H1 (cell line): ENCODE measurements at regions not wholly inside any gene's neighbourhood (a gene's known extent, or its start where the extent isn't known, plus 50 kb on each side); places are given as distances from the start of the nearest gene placed in this dataset.

Experiments used
- CTCF ChIA-PET: fragments of 300-600 bp; sonication (Branson Sonifier 250); formaldehyde crosslinking; loops from one replicate; lab custom pipeline; 2021; ENCODE audit not compliant: partially characterized antibody; lab: Charles Lee
- POLR2A ChIA-PET: fragments of 300-600 bp; sonication (Branson Sonifier 250); formaldehyde crosslinking; loops from one replicate; lab custom pipeline; 2021; ENCODE audit warnings: inconsistent platforms; ENCODE audit not compliant: partially characterized antibody; lab: Charles Lee
- DNase-seq, 2 experiments: peaks; one replicate each; pipeline versions ENCODE4 v3.0.0 to v3.0.0-alpha.2; 2010 to 2022; ENCODE audit warnings: low spot score in 2 of 2, low read depth in 1 of 2, mixed read lengths in 1 of 2
- FAIRE-seq: peaks from 2 replicates; lab custom pipeline; 2011; peaks lifted over from hg19 to GRCh38; lab: Jason Lieb, UNC
- H2AFZ ChIP-seq: 2 replicates; pipeline ENCODE4 v1.8.1; 2012; ENCODE audit warnings: low read length, inconsistent platforms
- H2AK5ac ChIP-seq: 2 replicates; pipeline ENCODE4 v1.6.1; 2013; ENCODE audit warnings: low read depth, low read length
- H2BK120ac ChIP-seq: replicated peaks from 2 replicates; pipeline ENCODE3; 2013; ENCODE audit warnings: low read depth, low read length, inconsistent platforms
- H2BK12ac ChIP-seq: 2 replicates; pipeline ENCODE4 v1.6.1; 2013; ENCODE audit warnings: low read depth, low read length
- H2BK15ac ChIP-seq: 2 replicates; pipeline ENCODE4 v1.6.1; 2013; ENCODE audit warnings: low read length
- H2BK20ac ChIP-seq: 2 replicates; pipeline ENCODE4 v1.6.1; 2013; ENCODE audit warnings: low read length
- H2BK5ac ChIP-seq: 2 replicates; pipeline ENCODE4 v1.6.1; 2013; ENCODE audit warnings: low read depth, low read length
- H3K14ac ChIP-seq: 2 replicates; pipeline ENCODE4 v1.6.1; 2013; ENCODE audit warnings: inconsistent platforms; ENCODE audit not compliant: insufficient read length
- H3K18ac ChIP-seq: 2 replicates; pipeline ENCODE4 v1.6.1; 2013; ENCODE audit warnings: low read length; ENCODE audit errors: extremely low read depth
- H3K23ac ChIP-seq: 2 replicates; pipeline ENCODE4 v1.6.1; 2013; ENCODE audit warnings: inconsistent platforms; ENCODE audit not compliant: insufficient read length
- H3K23me2 ChIP-seq: 2 replicates; pipeline ENCODE4 v1.6.1; 2013; ENCODE audit warnings: low read depth, low read length
- H3K27ac ChIP-seq: 2 replicates; pipeline ENCODE4 v1.6.1; 2011; ENCODE audit warnings: low read depth, low read length, inconsistent platforms
- H3K27me3 ChIP-seq, 4 experiments: replicated peaks in 1 of 4; 1 replicate in 1 of 4; 2 replicates in 3 of 4; pipeline versions ENCODE4 v1.6.1 to v1.8.1; 2011 to 2013; ENCODE audit warnings: low read length in 3 of 4, mild to moderate bottlenecking in 3 of 4, inconsistent platforms in 2 of 4, mixed read lengths in 2 of 4, moderate library complexity in 1 of 4; ENCODE audit not compliant: control insufficient read depth in 3 of 4, insufficient read depth in 3 of 4; ENCODE audit errors: extremely low read depth in 1 of 4
- H3K36me3 ChIP-seq, 4 experiments: 2 replicates each; pipeline versions ENCODE4 v1.6.1 to v1.8.1; 2011 to 2013; ENCODE audit warnings: mild to moderate bottlenecking in 4 of 4, low read length in 3 of 4, moderate library complexity in 2 of 4, control low read depth in 1 of 4, inconsistent platforms in 1 of 4; ENCODE audit not compliant: insufficient read depth in 4 of 4, control insufficient read depth in 2 of 4
- H3K4ac ChIP-seq: replicated peaks from 2 replicates; pipeline ENCODE3; 2013; ENCODE audit warnings: low read length, low read depth, mixed read lengths, inconsistent platforms; ENCODE audit not compliant: insufficient read length
- H3K4me1 ChIP-seq, 4 experiments: replicated peaks in 1 of 4; 1 replicate in 1 of 4; 2 replicates in 3 of 4; pipeline versions ENCODE4 v1.6.1 to v1.8.1; 2011 to 2013; ENCODE audit warnings: low read length in 3 of 4, inconsistent platforms in 2 of 4, mixed read lengths in 1 of 4; ENCODE audit not compliant: insufficient read depth in 4 of 4, control insufficient read depth in 3 of 4
- H3K4me2 ChIP-seq, 2 experiments: 2 replicates each; pipeline versions ENCODE4 v1.6.1 to v1.8.1; 2011 to 2013; ENCODE audit warnings: low read depth in 2 of 2, low read length in 2 of 2, control low read depth in 1 of 2, inconsistent platforms in 1 of 2, mild to moderate bottlenecking in 1 of 2; ENCODE audit not compliant: insufficient read depth in 1 of 2
- H3K4me3 ChIP-seq, 4 experiments: fragments of 200-600, 300-600 bp in 1 of 4; sonication (generic), shearing (Covaris generic), sonication (Bioruptor Twin) in 1 of 4; 2 replicates each; pipeline versions ENCODE4 v1.5.1 to v1.8.1; 2011 to 2016; ENCODE audit warnings: low read length in 4 of 4, low read depth in 3 of 4, control low read depth in 2 of 4, inconsistent platforms in 2 of 4, mild to moderate bottlenecking in 2 of 4, mixed read lengths in 1 of 4, moderate library complexity in 1 of 4; ENCODE audit not compliant: insufficient read depth in 2 of 4; ENCODE audit errors: extremely low read depth in 1 of 4
- H3K56ac ChIP-seq: replicated peaks from 2 replicates; pipeline ENCODE3; 2013; ENCODE audit warnings: low read depth, mild to moderate bottlenecking, mixed read lengths, low read length, inconsistent platforms; ENCODE audit not compliant: insufficient read length
- H3K79me1 ChIP-seq: 2 replicates; pipeline ENCODE4 v1.6.1; 2013; ENCODE audit warnings: low read depth, low read length, control low read depth
- H3K79me2 ChIP-seq, 2 experiments: 2 replicates each; pipeline versions ENCODE4 v1.6.1 to v1.8.1; 2012 to 2013; ENCODE audit warnings: low read length in 2 of 2, mild to moderate bottlenecking in 2 of 2, inconsistent platforms in 1 of 2; ENCODE audit not compliant: insufficient read depth in 2 of 2, control insufficient read depth in 1 of 2
- H3K9ac ChIP-seq, 4 experiments: replicated peaks in 1 of 4; 1 replicate in 1 of 4; 2 replicates in 3 of 4; pipeline versions ENCODE4 v1.6.1 to v1.8.1; 2011 to 2013; ENCODE audit warnings: low read depth in 3 of 4, low read length in 3 of 4, control low read depth in 2 of 4, mild to moderate bottlenecking in 2 of 4, moderate library complexity in 2 of 4, inconsistent platforms in 1 of 4; ENCODE audit errors: extremely low read depth in 1 of 4
- H3K9me3 ChIP-seq, 2 experiments: 2 replicates each; pipeline versions ENCODE4 v1.6.1 to v1.8.1; 2012 to 2013; ENCODE audit warnings: mild to moderate bottlenecking in 2 of 2, moderate library complexity in 2 of 2, control low read depth in 1 of 2, inconsistent platforms in 1 of 2, low read depth in 1 of 2, low read length in 1 of 2, mixed read lengths in 1 of 2; ENCODE audit not compliant: insufficient read depth in 2 of 2
- H4K20me1 ChIP-seq, 2 experiments: replicated peaks in 1 of 2; 2 replicates each; pipeline versions ENCODE3 to v1.8.1; 2011 to 2013; ENCODE audit warnings: inconsistent platforms in 2 of 2, low read length in 2 of 2, mild to moderate bottlenecking in 1 of 2; ENCODE audit not compliant: insufficient read depth in 2 of 2, control insufficient read depth in 1 of 2
- H4K5ac ChIP-seq: 2 replicates; pipeline ENCODE4 v1.6.1; 2013; ENCODE audit warnings: low read length, low read depth, mixed read lengths, inconsistent platforms; ENCODE audit not compliant: insufficient read length
- H4K8ac ChIP-seq: 2 replicates; pipeline ENCODE4 v1.8.0; 2013; ENCODE audit warnings: mild to moderate bottlenecking, moderate library complexity, low read length, inconsistent platforms; ENCODE audit not compliant: insufficient read depth; ENCODE audit errors: extremely low read depth
- H4K91ac ChIP-seq: replicated peaks from 2 replicates; pipeline ENCODE3; 2013; ENCODE audit warnings: low read length, mixed read lengths, inconsistent platforms; ENCODE audit not compliant: insufficient read length
- ATF2 ChIP-seq: IDR thresholded peaks from 2 replicates; pipeline ENCODE4 v1.6.1; 2012; ENCODE audit warnings: low read length, inconsistent platforms
- ATF3 ChIP-seq: IDR thresholded peaks from 2 replicates; pipeline ENCODE4 v1.6.1; 2011; ENCODE audit warnings: low read depth, mild to moderate bottlenecking, low read length; ENCODE audit not compliant: insufficient read depth
- CHD1 ChIP-seq: IDR thresholded peaks from 2 replicates; pipeline ENCODE4 v1.6.1; 2012; ENCODE audit warnings: low read depth, low read length, improper control_type of control experiment
- GTF2F1 ChIP-seq: IDR thresholded peaks from 2 replicates; pipeline ENCODE4 v1.6.1; 2012; ENCODE audit warnings: low read depth, low read length, improper control_type of control experiment, borderline replicate concordance
- KDM4A ChIP-seq: IDR thresholded peaks from one replicate; pipeline ENCODE4 v1.7.1; 2012; ENCODE audit warnings: low read depth, mild to moderate bottlenecking, moderate library complexity, low read length, inconsistent platforms; ENCODE audit not compliant: severe bottlenecking
- POLR2A ChIP-seq, 2 experiments: IDR thresholded peaks; 1 replicate in 1 of 2; 2 replicates in 1 of 2; pipeline ENCODE4 v1.6.1; 2011; ENCODE audit warnings: low read depth in 2 of 2, low read length in 2 of 2, mild to moderate bottlenecking in 2 of 2; ENCODE audit errors: control extremely low read depth in 1 of 2
- SIN3A ChIP-seq, 2 experiments: IDR thresholded peaks in 1 of 2; conservative IDR thresholded peaks in 1 of 2; 2 replicates each; pipeline ENCODE4 v1.6.1; 2011 to 2012; ENCODE audit warnings: low read length in 2 of 2, improper control_type of control experiment in 1 of 2, low read depth in 1 of 2, mild to moderate bottlenecking in 1 of 2
- SIX5 ChIP-seq: IDR thresholded peaks from 2 replicates; pipeline ENCODE4 v1.6.1; 2011; ENCODE audit warnings: mild to moderate bottlenecking, low read depth, low read length
- SP4 ChIP-seq: IDR thresholded peaks from 2 replicates; pipeline ENCODE4 v1.6.1; 2012; ENCODE audit warnings: low read length, inconsistent platforms
- SRF ChIP-seq: IDR thresholded peaks from 2 replicates; pipeline ENCODE4 v1.6.1; 2011; ENCODE audit warnings: mild to moderate bottlenecking, low read depth, low read length, moderate library complexity
- TEAD4 ChIP-seq: IDR thresholded peaks from 2 replicates; pipeline ENCODE4 v1.6.1; 2012; ENCODE audit warnings: low read depth, low read length, inconsistent platforms, mixed read lengths
- USF2 ChIP-seq: IDR thresholded peaks from 2 replicates; pipeline ENCODE4 v1.6.1; 2011; ENCODE audit warnings: low read length, improper control_type of control experiment
- WGBS, 2 experiments: shearing (Covaris generic) in 1 of 2; methylation state at CpG; one replicate each; pipeline versions ENCODE4 v1.1.6 to v1.1.7; 2013 to 2015; ENCODE audit warnings: low lambda C conversion rate in 2 of 2, mixed read lengths in 2 of 2, inconsistent platforms in 1 of 2, low coverage in 1 of 2, missing lambda C conversion rate in 1 of 2; ENCODE audit not compliant: insufficient replicate concordance in 2 of 2, insufficient coverage in 1 of 2, insufficient read length in 1 of 2; ENCODE audit errors: extremely low coverage in 1 of 2, missing lambda C conversion rate in 1 of 2; 5-methylcytosine and 5-hydroxymethylcytosine counted together

GRCh38 chr1:115912116-115912515 is 64.2 kb upstream of the SLC22A15 start:
- Histone ChIP-seq H3K4ac (no peak overlapping the region), H3K4me3 (no peak overlapping the region), H3K23me2 (no peaks in the 10 kb centered on the region), H3K27ac (no peak overlapping the region), H2BK120ac (no peak overlapping the region), H3K56ac (no peak overlapping the region), H3K79me1 (peaks cover 2% of the 10 kb centered on the region; the same call in 1 of the 2 replicates), H3K9me3 (no peaks in the 10 kb centered on the region), H3K36me3 (no peaks in the 10 kb centered on the region), H3K4me1 (peaks cover 0 to 6% (median 3%) of the 10 kb centered on the region in 4 experiments; a peak in 5 of 7 replicates), H4K20me1 (no peaks in the 10 kb centered on the region), H3K79me2 (no peaks in the 10 kb centered on the region), H3K18ac (no peak overlapping the region; the same call in 1 of the 2 replicates), H2AFZ (no peak overlapping the region), H2BK20ac (no peak overlapping the region), H4K5ac (no peak overlapping the region), H3K23ac (no peak overlapping the region), H2BK12ac (no peak overlapping the region), H4K8ac (no peak overlapping the region), H2BK15ac (no peak overlapping the region), H4K91ac (no peak overlapping the region), H3K14ac (no peak overlapping the region), H3K4me2 (no peak overlapping the region), H2AK5ac (no peak overlapping the region), H3K9ac (no peak overlapping the region), H3K27me3 (peaks cover 0 to 1% (median 0%) of the 10 kb centered on the region in 4 experiments; a peak in 1 of 7 replicates), H2BK5ac (no peak overlapping the region)
- no peak for DNase-seq
- 61% methylated on average over 3 of the region's 3 CpGs; no CpG with 5 or more reads in 1 of the 2 experiments for WGBS, 2 experiments
- POLR2A ChIA-PET = no interaction called here
- no peak for FAIRE-seq
- CTCF ChIA-PET = interaction anchor here (0.6 kb wide), 1 partner anchor 16 kb away, joined by 3 read pairs; no protein-coding TSS in a partner anchor
- TF ChIP-seq SP4 (no peak), SIN3A (conservative IDR thresholded peaks at IDR 0.05 in 1 of 2, IDR thresholded peaks at IDR 0.05 in 1 of 2; ENCODE audit: low read depth in 1 of 2, low read length in 2 of 2) (no peak), TEAD4 (no peak), SRF (no peak), GTF2F1 (no peak), KDM4A (no peak), POLR2A (IDR thresholded peaks at IDR 0.05; ENCODE audit: control extremely low read depth in 1 of 2, low read depth in 2 of 2, low read length in 2 of 2) (no peak), ATF2 (no peak), CHD1 (no peak), ATF3 (no peak), SIX5 (no peak), USF2 (no peak)
